ENCODE measurements at regions not wholly inside any gene's neighbourhood (a gene's known extent, or its start where the extent isn't known, plus 50 kb on each side); places are given as distances from the start of the nearest gene placed in this dataset.

- no peak for TF ChIP-seq CTCF (optimal IDR thresholded peaks at IDR 0.05 in 1 of 3, IDR thresholded peaks at IDR 0.05 in 1 of 3, conservative IDR thresholded peaks at IDR 0.05 in 1 of 3; ENCODE audit: extremely low read depth in 1 of 3, insufficient read depth in 2 of 3, low read length in 3 of 3)
- TF ChIP-seq EZH2 (IDR thresholded peaks at IDR 0.05; ENCODE audit: low read length), result no peak
Measured at GRCh38 chr5:53169933-53170332, 60.4 kb upstream of the MOCS2 start.

All from keratinocyte (primary cell).